NCI-H510A treated with DMSO at 0.1 percent for 48 hours (cell line): ENCODE measurements at regions not wholly inside any gene's neighbourhood (a gene's known extent, or its start where the extent isn't known, plus 50 kb on each side); places are given as distances from the start of the nearest gene placed in this dataset.
"Not testable (repeated sequence)": the region's sequence is repeated elsewhere in the genome, so short reads cannot be mapped to it uniquely, and the experiment has no call there.

Experiments used
- DNase-seq: peaks from one replicate; lab custom pipeline; 2025; lab: John Stamatoyannopoulos, UW

- not testable (repeated sequence) for DNase-seq
Observed at GRCh38 chr20:25987928-25988560, 291.4 kb upstream of the ZNF337 start.

- DNase-seq: peak; percentile 17
Observed at GRCh38 chr20:25987073-25987927, 290.6 kb upstream of the ZNF337 start.

- DNase-seq: no peak
Observed at GRCh38 chr20:25985597-25985996, 288.9 kb upstream of the ZNF337 start.

GRCh38 chr20:25984933-25985332 lies 288.3 kb upstream of the ZNF337 start:
- peak; percentile 50 for DNase-seq

GRCh38 chr20:25982701-25983100 lies 286.0 kb upstream of the ZNF337 start:
- not testable (repeated sequence) for DNase-seq

- not testable (repeated sequence) for DNase-seq
Observed at GRCh38 chr20:25978450-25979190, 282.0 kb upstream of the ZNF337 start.

- DNase-seq: not testable (repeated sequence)
Observed at GRCh38 chr20:25975816-25976215, 279.2 kb upstream of the ZNF337 start.

- not testable (repeated sequence) for DNase-seq
Observed at GRCh38 chr20:25965203-25965602, 268.6 kb upstream of the ZNF337 start.

GRCh38 chr20:25953876-25954275 lies 257.2 kb upstream of the ZNF337 start:
- DNase-seq: not testable (repeated sequence)

GRCh38 chr20:25935230-25935629 lies 238.6 kb upstream of the ZNF337 start:
- not testable (repeated sequence) for DNase-seq

GRCh38 chr20:25932806-25933205 lies 236.2 kb upstream of the ZNF337 start:
- DNase-seq: not testable (repeated sequence)

- DNase-seq: not testable (repeated sequence)
Observed at GRCh38 chr20:25932170-25932569, 235.5 kb upstream of the ZNF337 start.

GRCh38 chr20:25902321-25902720 lies 205.7 kb upstream of the ZNF337 start:
- not testable (repeated sequence) for DNase-seq

- DNase-seq: not testable (repeated sequence)
Observed at GRCh38 chr20:25898663-25899062, 202.0 kb upstream of the ZNF337 start.

GRCh38 chr20:25879096-25879495 lies 182.4 kb upstream of the ZNF337 start:
- not testable (repeated sequence) for DNase-seq

- DNase-seq: not testable (repeated sequence)
Observed at GRCh38 chr20:25868650-25868979, 172.0 kb upstream of the ZNF337 start.

- peak; percentile 94 for DNase-seq
Observed at GRCh38 chr20:25867776-25868649, 171.4 kb upstream of the ZNF337 start.

- DNase-seq: not testable (repeated sequence)
Observed at GRCh38 chr20:25867015-25867775, 170.5 kb upstream of the ZNF337 start.

- peak; percentile 84 for DNase-seq
Observed at GRCh38 chr20:25865715-25866656, 169.3 kb upstream of the ZNF337 start.
